GF-D8 (cell line): ENCODE measurements at regions not wholly inside any gene's neighbourhood (a gene's known extent, or its start where the extent isn't known, plus 50 kb on each side); places are given as distances from the start of the nearest gene placed in this dataset.

Experiments used
- DNase-seq: peaks from one replicate; lab custom pipeline; 2025; lab: John Stamatoyannopoulos, UW

GRCh38 chr13:37364007-37364406 is 234.6 kb downstream of the POSTN start:
- no peak for DNase-seq

- DNase-seq = no peak
Observed at GRCh38 chr13:37361608-37362007, 237.0 kb downstream of the POSTN start.

- DNase-seq = no peak
Observed at GRCh38 chr13:37360556-37360955, 238.0 kb downstream of the POSTN start.

- no peak for DNase-seq
Observed at GRCh38 chr13:37357548-37357947, 241.0 kb downstream of the POSTN start.

GRCh38 chr13:37353911-37354310 is 244.7 kb downstream of the POSTN start:
- DNase-seq = no peak

GRCh38 chr13:37351211-37351610 is 245.7 kb upstream of the CSNK1A1L start:
- DNase-seq = no peak

- no peak for DNase-seq
Observed at GRCh38 chr13:37349916-37350315, 244.5 kb upstream of the CSNK1A1L start.

- DNase-seq = no peak
Observed at GRCh38 chr13:37348916-37349643, 243.6 kb upstream of the CSNK1A1L start.

GRCh38 chr13:37345869-37346268 is 240.4 kb upstream of the CSNK1A1L start:
- no peak for DNase-seq

- no peak for DNase-seq
Observed at GRCh38 chr13:37345391-37345790, 239.9 kb upstream of the CSNK1A1L start.

- DNase-seq = no peak
Observed at GRCh38 chr13:37344056-37344455, 238.6 kb upstream of the CSNK1A1L start.

- DNase-seq = no peak
Observed at GRCh38 chr13:37342205-37342604, 236.7 kb upstream of the CSNK1A1L start.

- DNase-seq = no peak
Observed at GRCh38 chr13:37340901-37341670, 235.6 kb upstream of the CSNK1A1L start.

GRCh38 chr13:37339386-37339735 is 233.9 kb upstream of the CSNK1A1L start:
- DNase-seq = no peak

GRCh38 chr13:37338726-37339385 is 233.4 kb upstream of the CSNK1A1L start:
- no peak for DNase-seq

- no peak for DNase-seq
Observed at GRCh38 chr13:37326334-37326733, 220.9 kb upstream of the CSNK1A1L start.

GRCh38 chr13:37319031-37319443 is 213.6 kb upstream of the CSNK1A1L start:
- DNase-seq = no peak

GRCh38 chr13:37316935-37317334 is 211.5 kb upstream of the CSNK1A1L start:
- DNase-seq = no peak

- no peak for DNase-seq
Observed at GRCh38 chr13:37313372-37313771, 207.9 kb upstream of the CSNK1A1L start.

GRCh38 chr13:37306778-37307544 is 201.5 kb upstream of the CSNK1A1L start:
- no peak for DNase-seq

- DNase-seq = no peak
Observed at GRCh38 chr13:37303606-37304005, 198.1 kb upstream of the CSNK1A1L start.

GRCh38 chr13:37302686-37303085 is 197.2 kb upstream of the CSNK1A1L start:
- no peak for DNase-seq
